ENCODE measurements at regions not wholly inside any gene's neighbourhood (a gene's known extent, or its start where the extent isn't known, plus 50 kb on each side); places are given as distances from the start of the nearest gene placed in this dataset.

DNA sequence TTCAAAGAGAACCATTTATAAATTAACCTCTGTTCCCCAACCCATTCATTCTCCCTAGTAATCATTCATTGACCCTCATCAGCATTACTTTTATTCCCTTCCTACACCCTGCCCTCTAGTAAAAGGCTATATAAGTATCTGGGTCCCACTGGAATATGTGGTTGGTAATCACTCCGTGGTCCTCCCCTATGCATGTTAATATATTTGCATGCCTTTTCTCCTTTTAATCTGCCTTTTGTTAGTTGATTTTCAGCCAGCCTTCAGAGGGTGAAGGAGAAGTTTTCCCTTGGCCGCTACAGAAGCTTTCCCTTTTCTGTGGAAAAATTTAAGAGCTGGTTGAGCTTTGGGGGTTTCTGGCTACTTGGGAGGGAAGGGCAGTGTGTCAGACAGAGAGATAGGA lies 585.6 kb downstream of the UTRN start:
- TF ChIP-seq, protein P1, sequence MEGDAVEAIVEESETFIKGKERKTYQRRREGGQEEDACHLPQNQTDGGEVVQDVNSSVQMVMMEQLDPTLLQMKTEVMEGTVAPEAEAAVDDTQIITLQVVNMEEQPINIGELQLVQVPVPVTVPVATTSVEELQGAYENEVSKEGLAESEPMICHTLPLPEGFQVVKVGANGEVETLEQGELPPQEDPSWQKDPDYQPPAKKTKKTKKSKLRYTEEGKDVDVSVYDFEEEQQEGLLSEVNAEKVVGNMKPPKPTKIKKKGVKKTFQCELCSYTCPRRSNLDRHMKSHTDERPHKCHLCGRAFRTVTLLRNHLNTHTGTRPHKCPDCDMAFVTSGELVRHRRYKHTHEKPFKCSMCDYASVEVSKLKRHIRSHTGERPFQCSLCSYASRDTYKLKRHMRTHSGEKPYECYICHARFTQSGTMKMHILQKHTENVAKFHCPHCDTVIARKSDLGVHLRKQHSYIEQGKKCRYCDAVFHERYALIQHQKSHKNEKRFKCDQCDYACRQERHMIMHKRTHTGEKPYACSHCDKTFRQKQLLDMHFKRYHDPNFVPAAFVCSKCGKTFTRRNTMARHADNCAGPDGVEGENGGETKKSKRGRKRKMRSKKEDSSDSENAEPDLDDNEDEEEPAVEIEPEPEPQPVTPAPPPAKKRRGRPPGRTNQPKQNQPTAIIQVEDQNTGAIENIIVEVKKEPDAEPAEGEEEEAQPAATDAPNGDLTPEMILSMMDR (conservative IDR thresholded peaks at IDR 0.05; ENCODE audit: low read depth, low read length) = no peak
- no peak for DNase-seq (ENCODE audit: low read depth)
- no peak overlapping the region for H3K4me3 ChIP-seq (ENCODE audit: low read depth, low read length)

DNA sequence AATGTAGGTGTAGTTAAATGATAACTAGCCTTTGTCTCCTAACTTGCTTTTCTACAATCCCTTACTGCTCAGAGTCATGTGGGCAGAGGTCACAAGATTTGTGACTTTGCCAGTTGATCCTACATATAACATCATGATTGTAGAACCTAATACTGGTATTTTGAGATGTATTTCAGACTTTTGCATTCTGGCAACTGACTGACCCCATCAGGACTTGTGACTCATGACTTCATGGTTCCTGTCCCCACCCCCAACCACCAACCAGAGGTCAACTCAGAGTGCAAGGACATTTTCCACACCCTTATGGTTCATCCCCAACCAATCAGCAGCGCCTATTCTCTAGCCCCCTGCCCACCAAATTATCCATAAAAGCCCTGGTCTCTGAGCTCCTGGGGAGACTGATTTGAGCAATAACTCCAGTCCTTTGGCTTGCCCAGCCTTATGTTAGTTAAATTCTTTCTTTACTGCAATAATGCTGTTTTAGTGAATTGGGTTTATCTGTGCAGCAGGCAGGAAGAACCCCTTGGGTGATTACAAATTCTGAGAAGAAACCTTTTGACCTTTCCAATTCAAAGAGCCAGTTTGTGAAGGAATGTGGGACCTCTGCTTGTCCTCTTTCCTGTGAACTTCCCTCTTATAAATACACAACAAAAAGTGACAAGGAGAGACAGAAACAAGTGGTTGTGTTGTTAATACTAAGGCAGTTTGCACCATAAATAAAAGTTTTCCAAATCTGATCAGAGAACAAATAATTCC lies 588.7 kb downstream of the UTRN start:
- no peak overlapping the region for H3K4me3 ChIP-seq (ENCODE audit: low read depth, low read length)
- DNase-seq (ENCODE audit: low read depth) = peak; percentile 47
- TF ChIP-seq, protein P1 (conservative IDR thresholded peaks at IDR 0.05; ENCODE audit: low read depth, low read length) = no peak

DNA sequence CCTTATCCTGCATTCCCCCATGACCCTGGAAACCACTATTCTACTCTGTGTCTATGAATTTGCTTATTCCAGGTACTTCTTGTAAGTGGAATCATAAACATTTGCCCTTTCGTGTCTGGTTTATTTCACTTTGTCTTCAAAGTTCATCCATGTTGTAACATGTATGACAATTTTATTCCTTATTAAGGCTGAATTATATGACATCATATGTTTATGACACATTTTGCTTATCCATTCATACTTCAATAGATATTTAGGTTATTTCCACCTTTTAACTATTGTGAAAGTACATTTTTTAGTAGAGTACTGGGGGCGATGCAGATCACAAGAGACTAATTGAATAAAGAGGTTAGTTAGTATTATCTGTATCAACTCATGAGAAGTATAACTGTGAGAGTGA lies 591.6 kb downstream of the UTRN start:
- no peak overlapping the region for H3K4me3 ChIP-seq (ENCODE audit: low read depth, low read length)
- DNase-seq (ENCODE audit: low read depth) = no peak
- TF ChIP-seq, protein P1 (conservative IDR thresholded peaks at IDR 0.05; ENCODE audit: low read depth, low read length) = no peak

DNA sequence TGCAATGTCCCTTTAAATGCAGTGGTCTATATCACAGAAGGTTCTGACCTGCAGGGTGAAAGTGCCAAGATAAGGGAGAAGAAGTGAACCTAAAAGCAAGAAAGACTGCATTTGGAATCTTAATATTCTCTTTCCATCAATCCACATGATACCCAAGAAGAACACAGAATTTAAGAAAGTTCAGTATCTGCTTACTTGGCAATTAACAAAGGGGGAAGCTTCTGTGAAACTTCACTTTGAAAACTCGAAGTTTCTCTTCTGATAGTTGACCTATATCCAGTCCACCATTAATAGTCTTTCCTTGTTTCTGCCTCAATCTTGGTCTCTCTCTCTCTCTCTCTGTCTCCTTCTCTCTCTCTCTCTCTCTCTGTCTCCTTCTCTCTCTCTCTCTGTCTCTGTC lies 592.0 kb downstream of the UTRN start:
- no peak overlapping the region for H3K4me3 ChIP-seq (ENCODE audit: low read depth, low read length)
- DNase-seq (ENCODE audit: low read depth) = no peak
- TF ChIP-seq, protein P1 (conservative IDR thresholded peaks at IDR 0.05; ENCODE audit: low read depth, low read length) = no peak

DNA sequence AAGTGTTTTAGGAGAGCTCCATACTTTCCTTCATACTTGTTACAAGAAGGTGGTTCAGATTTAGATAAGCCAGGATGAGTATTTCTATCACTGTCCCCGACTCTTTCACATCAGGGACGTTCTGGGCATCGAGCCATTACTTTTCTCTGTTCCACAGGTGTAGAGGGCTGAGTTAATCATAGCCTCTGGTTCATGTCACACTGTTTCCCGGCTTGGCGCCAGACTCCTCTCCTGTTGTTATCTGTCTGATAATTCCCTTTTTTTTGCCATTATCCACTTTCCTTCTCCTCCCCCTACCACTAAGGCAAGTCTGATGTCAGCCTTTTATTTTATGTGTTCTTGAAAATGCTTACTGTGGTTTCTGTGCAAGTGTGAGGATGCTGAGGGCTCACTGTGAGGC lies 593.4 kb downstream of the UTRN start:
- no peak overlapping the region for H3K4me3 ChIP-seq (ENCODE audit: low read depth, low read length)
- no peak for DNase-seq (ENCODE audit: low read depth)
- TF ChIP-seq, protein P1 (conservative IDR thresholded peaks at IDR 0.05; ENCODE audit: low read depth, low read length) = no peak

DNA sequence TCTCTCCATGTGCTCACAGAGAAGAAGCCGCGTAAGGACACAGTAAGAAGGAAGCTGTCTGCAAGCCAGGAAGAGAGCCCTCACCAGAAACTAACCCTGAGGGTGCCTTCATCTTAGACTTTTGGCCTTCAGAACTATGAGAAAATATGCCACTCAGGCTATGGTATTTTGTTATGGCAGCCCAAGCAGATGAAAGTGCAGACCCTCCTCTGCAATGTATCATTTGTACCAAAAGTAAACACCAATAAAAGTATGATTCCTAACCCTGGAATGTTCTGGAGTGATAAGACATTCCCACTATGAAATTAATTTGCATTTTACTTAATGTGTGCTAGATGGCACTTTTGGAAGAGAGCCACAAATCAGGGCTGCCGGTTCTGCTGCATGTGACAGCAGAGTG lies 594.3 kb downstream of the UTRN start:
- TF ChIP-seq, protein P1 (conservative IDR thresholded peaks at IDR 0.05; ENCODE audit: low read depth, low read length) = no peak
- DNase-seq (ENCODE audit: low read depth) = no peak
- no peak overlapping the region for H3K4me3 ChIP-seq (ENCODE audit: low read depth, low read length)

DNA sequence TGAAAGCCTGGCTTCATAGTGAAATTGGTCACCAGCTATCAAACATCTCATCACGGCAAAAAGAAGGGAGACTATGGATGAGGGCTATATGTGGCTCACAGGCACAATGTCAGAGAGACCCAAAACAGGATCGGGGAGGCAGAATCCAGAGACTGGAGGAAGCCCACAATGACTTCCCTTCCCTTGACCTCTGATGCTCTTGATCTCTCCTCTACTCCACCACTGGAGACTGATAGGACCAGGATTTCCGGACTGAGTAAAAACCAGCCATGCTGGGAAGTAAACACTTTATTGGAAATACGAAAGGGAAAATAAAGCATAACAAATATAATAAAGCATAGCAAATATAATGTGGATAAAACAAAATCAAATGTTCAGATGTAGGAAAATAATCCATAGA lies 597.3 kb downstream of the UTRN start:
- TF ChIP-seq, protein P1 (conservative IDR thresholded peaks at IDR 0.05; ENCODE audit: low read depth, low read length) = no peak
- no peak for DNase-seq (ENCODE audit: low read depth)
- no peak overlapping the region for H3K4me3 ChIP-seq (ENCODE audit: low read depth, low read length)

Data from choroid plexus epithelial cell (primary cell).